Activated CD4-positive, alpha-beta T cell treated with anti-CD3 and anti-CD28 coated beads, Interleukin-2, amount 10 ng/mL, durations not matched to agents 7 days and 5 days (primary cell): ENCODE measurements at regions not wholly inside any gene's neighbourhood (a gene's known extent, or its start where the extent isn't known, plus 50 kb on each side); places are given as distances from the start of the nearest gene placed in this dataset.
A peak's percentile ranks its signal among the peaks of the same experiment; 100 is the strongest.
"Not testable (repeated sequence)": the region's sequence is repeated elsewhere in the genome, so short reads cannot be mapped to it uniquely, and the experiment has no call there.

Experiments used
- CTCF ChIA-PET: fragments of 350-600 bp; sonication (Branson Sonifier 250); formaldehyde crosslinking; loops from one replicate; lab custom pipeline; 2021; ENCODE audit warnings: antibody characterized with exemption; lab: Charles Lee
- POLR2A ChIA-PET: fragments of 350-600 bp; sonication (Branson Sonifier 250); formaldehyde crosslinking; loops from one replicate; lab custom pipeline; 2021; ENCODE audit warnings: antibody characterized with exemption; lab: Charles Lee
- DNase-seq: peaks from one replicate; pipeline ENCODE4 v3.0.0-alpha.2; 2020
- H3K27ac Mint-ChIP-seq: one replicate; pipeline ENCODE4 v1.8.0; 2021; ENCODE audit warnings: mild to moderate bottlenecking, moderate library complexity, mixed read lengths
- H3K27me3 Mint-ChIP-seq: one replicate; pipeline ENCODE4 v1.8.0; 2021; ENCODE audit warnings: mixed read lengths
- H3K36me3 Mint-ChIP-seq: one replicate; pipeline ENCODE4 v1.8.0; 2021; ENCODE audit warnings: low read depth, mixed read lengths
- H3K4me1 Mint-ChIP-seq: one replicate; pipeline ENCODE4 v1.8.0; 2021; ENCODE audit warnings: mixed read lengths
- H3K4me3 Mint-ChIP-seq: one replicate; pipeline ENCODE4 v1.8.0; 2021; ENCODE audit warnings: mild to moderate bottlenecking, moderate library complexity, mixed read lengths
- H3K9me3 Mint-ChIP-seq: one replicate; pipeline ENCODE4 v1.8.0; 2021; ENCODE audit warnings: mixed read lengths

GRCh38 chr16:33656394-33656793 lies 197.0 kb downstream of the TP53TG3F start:
- H3K36me3 Mint-ChIP-seq, H3K27ac Mint-ChIP-seq, H3K4me1 Mint-ChIP-seq, DNase-seq, CTCF ChIA-PET, H3K9me3 Mint-ChIP-seq, POLR2A ChIA-PET, H3K27me3 Mint-ChIP-seq, H3K4me3 Mint-ChIP-seq: not testable (repeated sequence)

DNA sequence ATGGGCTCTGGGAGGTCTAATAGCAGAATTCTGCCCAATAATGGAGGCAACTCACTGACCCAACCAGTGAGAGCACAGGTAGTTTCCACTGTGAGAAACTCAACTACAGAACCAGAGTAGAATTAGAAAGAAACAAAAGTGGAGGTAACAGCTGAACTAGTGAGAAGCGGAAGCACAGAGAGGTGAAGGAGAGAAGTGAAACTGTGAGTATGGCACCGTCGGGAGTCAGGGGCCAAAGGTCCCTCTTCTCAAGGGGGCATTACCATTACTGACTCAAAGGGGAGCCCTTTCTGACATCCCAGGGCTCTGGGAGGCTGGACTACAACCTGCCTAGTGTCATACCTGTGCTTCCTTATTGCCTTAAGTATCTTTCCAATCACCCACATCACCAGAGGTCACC lies 198.3 kb downstream of the TP53TG3F start:
- H3K27ac Mint-ChIP-seq, H3K27me3 Mint-ChIP-seq, POLR2A ChIA-PET, H3K36me3 Mint-ChIP-seq, H3K4me3 Mint-ChIP-seq, H3K4me1 Mint-ChIP-seq, DNase-seq, H3K9me3 Mint-ChIP-seq, CTCF ChIA-PET: not testable (repeated sequence)

DNA sequence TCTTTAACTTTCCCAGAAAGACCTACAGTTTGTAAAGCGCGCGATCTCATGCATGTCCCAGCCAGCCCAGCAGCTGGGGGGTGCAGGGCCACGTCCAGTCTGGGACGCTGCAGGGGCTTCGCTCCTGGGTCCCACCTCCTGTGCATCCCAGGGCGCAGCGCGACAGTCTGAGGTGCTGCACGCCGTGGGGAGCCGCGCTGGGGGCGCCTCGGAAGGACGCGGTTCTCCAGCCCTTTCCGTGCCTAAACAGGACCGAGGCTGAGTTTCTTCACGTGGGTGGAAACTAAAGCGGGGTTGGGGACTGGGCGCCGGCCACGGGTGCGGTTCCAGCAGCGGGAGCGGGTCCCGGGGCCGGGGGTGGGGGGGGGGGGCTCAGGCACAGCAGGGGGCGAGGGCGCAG lies 221.4 kb downstream of the TP53TG3F start:
- H3K36me3 Mint-ChIP-seq, POLR2A ChIA-PET, DNase-seq, H3K4me3 Mint-ChIP-seq, CTCF ChIA-PET, H3K9me3 Mint-ChIP-seq, H3K27me3 Mint-ChIP-seq, H3K27ac Mint-ChIP-seq, H3K4me1 Mint-ChIP-seq: not testable (repeated sequence)

DNA sequence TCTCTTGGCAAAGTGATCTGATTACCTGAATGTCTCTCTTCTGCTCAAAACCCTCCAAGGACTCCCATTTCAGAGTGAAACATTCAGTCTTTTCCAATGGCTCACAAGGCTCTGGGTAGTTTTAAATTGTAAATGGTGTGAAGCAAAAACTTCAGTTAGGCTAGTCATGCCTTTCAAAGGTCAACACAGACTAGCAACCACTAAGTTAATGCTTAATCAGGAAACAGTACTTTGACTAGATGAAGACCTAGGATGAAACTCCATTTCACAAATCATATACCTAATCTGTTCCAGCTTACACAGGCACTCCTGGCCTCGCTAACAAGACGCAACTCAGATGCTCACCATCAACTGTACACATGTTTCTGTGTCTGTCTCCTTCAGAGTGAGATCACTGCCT lies 240.9 kb downstream of the TP53TG3F start:
- H3K4me1 Mint-ChIP-seq, CTCF ChIA-PET, DNase-seq, H3K9me3 Mint-ChIP-seq, H3K27me3 Mint-ChIP-seq, H3K4me3 Mint-ChIP-seq, POLR2A ChIA-PET, H3K36me3 Mint-ChIP-seq, H3K27ac Mint-ChIP-seq: not testable (repeated sequence)

DNA sequence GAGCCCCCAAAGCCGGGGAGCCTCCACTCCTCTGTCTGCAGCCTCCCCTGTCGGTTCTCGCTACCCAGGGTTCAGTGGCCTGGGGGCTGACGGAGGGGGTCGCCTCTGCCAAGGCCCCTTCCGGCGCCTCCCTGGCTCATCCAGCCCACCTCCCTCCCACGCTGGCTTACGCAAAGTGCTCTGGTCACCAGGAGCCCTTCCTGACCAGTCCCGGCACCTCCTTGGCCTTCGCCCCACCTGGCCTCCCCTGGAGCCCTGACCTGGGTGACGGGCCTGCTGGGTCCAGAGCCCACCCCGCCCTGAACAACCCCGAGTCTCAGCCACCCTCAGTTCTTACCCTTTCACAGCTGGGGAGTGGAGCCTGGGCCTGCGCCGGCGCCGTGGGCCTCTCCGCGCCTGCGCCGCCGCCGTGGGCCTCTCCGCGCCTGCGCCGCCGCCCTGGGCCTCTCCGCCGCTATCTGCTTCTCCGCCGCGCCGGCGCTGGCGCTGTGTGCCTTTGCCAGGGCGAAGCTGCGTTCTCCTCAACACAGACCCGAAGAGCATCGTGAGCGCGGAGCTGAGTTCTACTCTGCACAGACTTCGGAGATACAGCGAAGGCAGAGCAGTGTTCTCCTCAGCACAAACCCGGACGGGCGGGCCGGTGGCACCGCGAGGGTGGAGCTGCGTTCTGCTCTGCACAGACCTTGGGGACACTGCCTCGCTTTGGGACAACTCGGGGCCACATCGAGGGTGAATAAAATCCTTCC lies 247.6 kb downstream of the TP53TG3F start:
- H3K4me1 Mint-ChIP-seq, H3K36me3 Mint-ChIP-seq, H3K9me3 Mint-ChIP-seq, DNase-seq, H3K27me3 Mint-ChIP-seq, H3K4me3 Mint-ChIP-seq, POLR2A ChIA-PET, CTCF ChIA-PET: not testable (repeated sequence)
- H3K27ac Mint-ChIP-seq, result peak overlapping the region; percentile 54

- H3K27me3 Mint-ChIP-seq, CTCF ChIA-PET, H3K36me3 Mint-ChIP-seq, H3K9me3 Mint-ChIP-seq, POLR2A ChIA-PET, DNase-seq, H3K4me1 Mint-ChIP-seq: not testable (repeated sequence)
- H3K4me3 Mint-ChIP-seq, result peak overlapping the region; percentile 25
- peak overlapping the region; percentile 54 for H3K27ac Mint-ChIP-seq
These were observed 248.2 kb downstream of the TP53TG3F start for GRCh38 chr16:33707591-33707934.

DNA sequence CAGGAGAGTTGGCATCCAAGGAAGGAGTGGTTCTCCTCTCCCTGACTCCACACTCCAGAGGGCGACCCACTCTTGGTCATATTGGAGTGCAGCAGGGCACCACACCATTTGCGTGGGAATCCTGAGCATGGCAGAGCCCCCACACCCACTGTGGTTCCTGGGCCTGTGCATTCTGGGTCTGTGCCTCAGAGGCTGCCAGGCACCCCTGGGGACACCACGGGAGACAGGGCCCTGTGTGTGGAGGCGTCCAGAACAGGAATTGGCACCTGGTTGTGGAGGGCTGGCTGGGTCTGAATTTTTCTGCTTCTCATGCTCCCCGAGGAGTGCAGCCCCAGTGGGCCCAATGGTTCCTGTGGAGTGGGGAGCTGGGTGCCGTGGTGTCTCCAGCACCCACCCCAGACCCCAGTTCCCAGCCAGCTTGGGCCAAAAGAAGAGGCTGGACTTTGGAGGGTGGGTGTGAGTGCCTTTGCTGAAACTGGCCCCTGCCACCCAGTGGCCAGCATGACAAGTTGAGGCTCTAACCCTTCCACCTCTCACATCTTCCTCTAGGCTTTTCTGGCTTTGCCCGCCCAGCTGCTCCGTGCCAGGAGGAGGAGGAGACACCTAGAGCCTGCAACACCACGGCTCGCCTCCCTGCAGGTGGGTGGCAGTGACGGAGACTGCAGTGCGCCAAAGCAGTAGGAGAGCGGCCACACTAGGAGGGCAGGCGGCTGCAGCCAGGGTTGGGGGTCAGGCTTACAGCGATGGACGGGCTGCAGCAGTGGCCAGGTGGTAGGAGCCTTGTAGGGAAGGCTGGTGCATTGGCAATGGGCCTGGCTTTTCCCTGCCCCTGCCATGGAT lies 250.7 kb downstream of the TP53TG3F start:
- H3K4me1 Mint-ChIP-seq, CTCF ChIA-PET, H3K36me3 Mint-ChIP-seq, H3K27me3 Mint-ChIP-seq, H3K9me3 Mint-ChIP-seq, DNase-seq, H3K27ac Mint-ChIP-seq, H3K4me3 Mint-ChIP-seq, POLR2A ChIA-PET: not testable (repeated sequence)

GRCh38 chr16:33710696-33711087 lies 251.3 kb downstream of the TP53TG3F start:
- H3K27me3 Mint-ChIP-seq, H3K4me1 Mint-ChIP-seq, CTCF ChIA-PET, H3K4me3 Mint-ChIP-seq, DNase-seq, H3K9me3 Mint-ChIP-seq, H3K27ac Mint-ChIP-seq, POLR2A ChIA-PET, H3K36me3 Mint-ChIP-seq: not testable (repeated sequence)

- CTCF ChIA-PET, H3K36me3 Mint-ChIP-seq, H3K4me1 Mint-ChIP-seq, H3K4me3 Mint-ChIP-seq, POLR2A ChIA-PET, H3K9me3 Mint-ChIP-seq, H3K27me3 Mint-ChIP-seq, H3K27ac Mint-ChIP-seq, DNase-seq: not testable (repeated sequence)
These were observed 252.2 kb downstream of the TP53TG3F start for GRCh38 chr16:33711616-33712015.

- H3K4me1 Mint-ChIP-seq, H3K27ac Mint-ChIP-seq, H3K27me3 Mint-ChIP-seq, POLR2A ChIA-PET, H3K4me3 Mint-ChIP-seq, CTCF ChIA-PET, DNase-seq, H3K36me3 Mint-ChIP-seq, H3K9me3 Mint-ChIP-seq: not testable (repeated sequence)
These were observed 252.9 kb downstream of the TP53TG3F start for GRCh38 chr16:33712308-33712707.

DNA sequence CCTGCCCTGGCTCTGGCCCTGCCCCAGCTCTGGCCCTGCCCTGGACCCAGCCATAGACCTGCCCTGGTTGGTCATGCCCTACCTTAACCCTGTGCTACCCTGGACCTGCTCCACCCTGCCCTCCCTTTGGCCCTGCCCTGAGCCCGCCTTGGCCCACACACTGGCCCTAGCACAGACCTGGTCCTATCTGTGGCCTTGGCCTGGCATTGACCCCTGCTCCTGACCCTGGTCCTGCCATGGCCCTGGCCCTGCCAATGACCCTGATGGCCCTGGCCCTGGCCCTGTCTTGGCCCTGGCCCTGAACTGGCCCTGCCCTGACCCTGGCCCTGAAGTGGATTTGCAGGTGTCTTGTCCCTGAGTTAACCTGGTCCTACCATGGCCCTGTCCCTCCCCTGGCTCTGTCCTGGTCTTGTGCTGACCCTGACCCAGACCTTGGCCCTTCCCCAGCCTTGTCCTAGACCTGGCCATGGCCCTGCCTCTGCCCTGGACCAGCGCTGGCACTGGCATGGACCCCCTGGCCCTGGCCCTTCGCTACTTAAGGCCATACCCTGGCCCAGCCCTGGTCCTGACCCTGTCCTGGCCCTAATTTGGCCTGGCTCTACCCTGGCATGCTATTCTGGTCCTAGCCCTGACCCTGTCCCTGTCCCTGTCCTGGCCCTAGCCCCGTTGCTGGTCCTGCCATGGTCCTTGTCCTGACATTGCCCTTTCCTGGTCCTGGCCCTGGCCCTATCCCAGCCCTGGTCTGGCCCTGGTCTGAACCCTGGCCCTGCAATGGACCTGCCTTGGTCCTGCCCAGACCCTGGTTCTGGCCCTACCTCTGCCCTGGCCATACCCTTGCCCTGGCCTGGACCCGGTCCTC lies 253.7 kb downstream of the TP53TG3F start:
- DNase-seq, H3K27ac Mint-ChIP-seq, H3K36me3 Mint-ChIP-seq, H3K27me3 Mint-ChIP-seq, H3K4me3 Mint-ChIP-seq, H3K9me3 Mint-ChIP-seq, POLR2A ChIA-PET, H3K4me1 Mint-ChIP-seq, CTCF ChIA-PET: not testable (repeated sequence)

GRCh38 chr16:33713710-33714538 lies 254.5 kb downstream of the TP53TG3F start:
- H3K27me3 Mint-ChIP-seq, H3K27ac Mint-ChIP-seq, CTCF ChIA-PET, H3K36me3 Mint-ChIP-seq, DNase-seq, POLR2A ChIA-PET, H3K9me3 Mint-ChIP-seq, H3K4me1 Mint-ChIP-seq, H3K4me3 Mint-ChIP-seq: not testable (repeated sequence)
